Panc1 (cell line): ENCODE measurements at regions not wholly inside any gene's neighbourhood (a gene's known extent, or its start where the extent isn't known, plus 50 kb on each side); places are given as distances from the start of the nearest gene placed in this dataset.

Experiments used
- ATAC-seq: fragments of 200-7000 bp; cut with Tn5 transposase; 2 replicates; pipeline ENCODE4 v1.9.1; 2020; ENCODE audit warnings: mild to moderate bottlenecking, moderate library complexity
- BruUV-seq: library from RNA; stranded (reverse); fragments of 400-500 nt; replicated peaks from 2 replicates; lab custom pipeline; 2021; lab: Mats Ljungman, UMichigan
- CTCF ChIA-PET: fragments of 300-600 bp; sonication (Branson Sonifier 250); formaldehyde crosslinking; loops from one replicate; lab custom pipeline; 2022; ENCODE audit warnings: antibody characterized with exemption; lab: Charles Lee
- POLR2A ChIA-PET: fragments of 300-600 bp; sonication (Branson Sonifier 250); formaldehyde crosslinking; loops from one replicate; lab custom pipeline; 2022; ENCODE audit warnings: antibody characterized with exemption; lab: Charles Lee
- DNase-seq: peaks from one replicate; pipeline ENCODE4 v3.0.0-alpha.2; 2010; ENCODE audit warnings: low read depth, low spot score
- H3K27ac ChIP-seq: 2 replicates; pipeline ENCODE4 v1.5.1; 2011; ENCODE audit warnings: mild to moderate bottlenecking, low read length, inconsistent platforms
- H3K27me3 ChIP-seq: fragments of 200-500 bp; sonication (Bioruptor generic); 2 replicates; pipeline ENCODE4 v1.6.0; 2014; ENCODE audit warnings: low read length, inconsistent platforms; ENCODE audit not compliant: control insufficient read depth, insufficient read depth
- H3K36me3 ChIP-seq: fragments of 200-500 bp; sonication (Bioruptor generic); 2 replicates; pipeline ENCODE4 v1.5.1; 2014; ENCODE audit warnings: inconsistent platforms, mild to moderate bottlenecking, low read length, moderate library complexity; ENCODE audit not compliant: control insufficient read depth, insufficient read depth
- H3K4me1 ChIP-seq: 2 replicates; pipeline ENCODE4 v1.5.1; 2011; ENCODE audit warnings: inconsistent platforms, mild to moderate bottlenecking, low read length, moderate library complexity; ENCODE audit not compliant: control insufficient read depth, insufficient read depth
- H3K4me3 ChIP-seq, 2 experiments: 2 replicates each; pipeline ENCODE4 v1.5.1; 2011 to 2012; ENCODE audit warnings: low read depth in 2 of 2, low read length in 2 of 2, mild to moderate bottlenecking in 2 of 2, inconsistent platforms in 1 of 2, moderate library complexity in 1 of 2
- H3K9me3 ChIP-seq: fragments of 200-500 bp; sonication (Bioruptor generic); 2 replicates; pipeline ENCODE4 v1.5.1; 2014; ENCODE audit warnings: low read depth, mild to moderate bottlenecking, inconsistent platforms, low read length, moderate library complexity; ENCODE audit not compliant: control insufficient read depth, insufficient read depth
- CTCF ChIP-seq: fragments of 450-650 bp; IDR thresholded peaks from 2 replicates; pipeline ENCODE4 v1.5.1; 2017; ENCODE audit warnings: mild to moderate bottlenecking
- POLR2AphosphoS5 ChIP-seq: IDR thresholded peaks from 2 replicates; pipeline ENCODE4 v1.6.1; 2012; ENCODE audit warnings: mild to moderate bottlenecking, low read depth, low read length, moderate library complexity
- SIN3A ChIP-seq: IDR thresholded peaks from 2 replicates; pipeline ENCODE4 v1.6.1; 2012; ENCODE audit warnings: low read depth, mild to moderate bottlenecking, low read length, moderate library complexity, borderline replicate concordance; ENCODE audit not compliant: insufficient read depth
- TCF7L2 ChIP-seq: IDR thresholded peaks from 2 replicates; pipeline ENCODE4 v1.6.1; 2011; ENCODE audit warnings: mild to moderate bottlenecking, low read depth, low read length, inconsistent platforms
- in situ Hi-C: cut with HindIII; loops from 2 replicates; pipeline ENCODE4 v1.10.0; 2016; ENCODE audit warnings: low sequenced_read_pairs, low pct_unique_long_range_greater_than_20kb
- intact Hi-C: fragments of 100-400 bp; cut with micrococcal nuclease; formaldehyde crosslinking; loops from one replicate; pipeline ENCODE4 v1.10.0; 2022; ENCODE audit not compliant: unreplicated experiment
- TF ChIP-seq, protein P1 (sequence below), 2 experiments: IDR thresholded peaks; 2 replicates each; pipeline ENCODE4 v1.6.1; 2011 to 2012; ENCODE audit warnings: low read depth in 2 of 2, control low read depth in 1 of 2, low read length in 1 of 2, mild to moderate bottlenecking in 1 of 2, moderate library complexity in 1 of 2; ENCODE audit not compliant: insufficient read depth in 1 of 2

DNA sequence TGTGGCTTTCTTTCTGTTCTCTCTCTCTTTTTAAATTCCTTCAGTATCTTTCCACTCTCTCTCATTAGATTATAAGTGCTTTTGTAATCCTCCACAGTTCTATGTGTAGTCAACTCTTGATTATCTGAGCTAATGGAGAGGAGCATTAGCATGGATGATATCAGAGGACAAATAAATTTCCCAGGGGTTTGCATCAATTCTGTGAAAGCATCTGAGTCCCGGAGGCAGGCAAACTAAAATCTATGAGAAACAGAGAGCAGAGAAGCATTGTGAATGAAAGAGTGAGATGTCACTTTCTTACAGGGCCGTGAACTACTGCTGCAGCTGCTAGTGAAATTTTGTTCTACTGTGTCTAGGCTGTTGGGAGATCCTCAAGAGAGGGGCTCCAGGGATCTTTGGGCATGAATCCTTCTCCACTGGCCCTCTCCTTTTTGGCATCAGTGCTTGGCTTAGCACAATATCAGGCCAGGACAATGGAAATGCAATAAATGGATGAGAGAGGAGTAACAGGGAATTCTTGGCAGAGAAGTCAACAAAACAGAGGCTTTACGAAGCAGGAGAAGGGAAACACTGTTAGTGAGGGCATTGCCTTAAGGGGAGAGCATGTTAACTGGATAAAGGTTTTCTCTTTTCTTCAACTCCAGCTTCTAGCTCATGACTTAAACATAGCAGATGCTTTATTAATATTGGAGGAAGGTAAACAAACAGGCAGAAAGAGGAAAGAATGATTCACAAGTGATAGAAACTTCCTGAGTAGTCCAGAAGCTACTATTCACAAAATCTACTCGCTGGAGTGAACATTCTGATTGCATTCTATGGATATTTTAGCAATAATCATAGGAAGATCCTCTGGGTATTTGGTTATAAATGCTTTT is 847.0 kb upstream of the MAP3K7 start:
- TF ChIP-seq, protein P1, sequence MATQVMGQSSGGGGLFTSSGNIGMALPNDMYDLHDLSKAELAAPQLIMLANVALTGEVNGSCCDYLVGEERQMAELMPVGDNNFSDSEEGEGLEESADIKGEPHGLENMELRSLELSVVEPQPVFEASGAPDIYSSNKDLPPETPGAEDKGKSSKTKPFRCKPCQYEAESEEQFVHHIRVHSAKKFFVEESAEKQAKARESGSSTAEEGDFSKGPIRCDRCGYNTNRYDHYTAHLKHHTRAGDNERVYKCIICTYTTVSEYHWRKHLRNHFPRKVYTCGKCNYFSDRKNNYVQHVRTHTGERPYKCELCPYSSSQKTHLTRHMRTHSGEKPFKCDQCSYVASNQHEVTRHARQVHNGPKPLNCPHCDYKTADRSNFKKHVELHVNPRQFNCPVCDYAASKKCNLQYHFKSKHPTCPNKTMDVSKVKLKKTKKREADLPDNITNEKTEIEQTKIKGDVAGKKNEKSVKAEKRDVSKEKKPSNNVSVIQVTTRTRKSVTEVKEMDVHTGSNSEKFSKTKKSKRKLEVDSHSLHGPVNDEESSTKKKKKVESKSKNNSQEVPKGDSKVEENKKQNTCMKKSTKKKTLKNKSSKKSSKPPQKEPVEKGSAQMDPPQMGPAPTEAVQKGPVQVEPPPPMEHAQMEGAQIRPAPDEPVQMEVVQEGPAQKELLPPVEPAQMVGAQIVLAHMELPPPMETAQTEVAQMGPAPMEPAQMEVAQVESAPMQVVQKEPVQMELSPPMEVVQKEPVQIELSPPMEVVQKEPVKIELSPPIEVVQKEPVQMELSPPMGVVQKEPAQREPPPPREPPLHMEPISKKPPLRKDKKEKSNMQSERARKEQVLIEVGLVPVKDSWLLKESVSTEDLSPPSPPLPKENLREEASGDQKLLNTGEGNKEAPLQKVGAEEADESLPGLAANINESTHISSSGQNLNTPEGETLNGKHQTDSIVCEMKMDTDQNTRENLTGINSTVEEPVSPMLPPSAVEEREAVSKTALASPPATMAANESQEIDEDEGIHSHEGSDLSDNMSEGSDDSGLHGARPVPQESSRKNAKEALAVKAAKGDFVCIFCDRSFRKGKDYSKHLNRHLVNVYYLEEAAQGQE (IDR thresholded peaks at IDR 0.05; ENCODE audit: insufficient read depth in 1 of 2, low read depth in 2 of 2, low read length in 1 of 2): no peak
- TF ChIP-seq SIN3A: no peak
- TF ChIP-seq TCF7L2: no peak
- no peak for TF ChIP-seq POLR2AphosphoS5
- TF ChIP-seq CTCF: no peak
- ATAC-seq (no peak), DNase-seq (no peak)
- no TSS peak for BruUV-seq
- in situ Hi-C loops: no loop called here
- H3K36me3 ChIP-seq: no peaks in the 10 kb centered on the region
- no peaks in the 10 kb centered on the region for H3K4me1 ChIP-seq
- intact Hi-C loops: no loop called here
- no peaks in the 10 kb centered on the region for H3K27me3 ChIP-seq
- ChIA-PET CTCF (no interaction called here), POLR2A (interaction anchor here (0.7 kb wide), 1 partner anchor 21 kb away, joined by 11 read pairs; no protein-coding TSS in a partner anchor)
- no peak overlapping the region for H3K27ac ChIP-seq
- H3K4me3 ChIP-seq: no peak overlapping the region
- no peaks in the 10 kb centered on the region for H3K9me3 ChIP-seq

- H3K27me3 ChIP-seq: no peaks in the 10 kb centered on the region
- H3K9me3 ChIP-seq: no peaks in the 10 kb centered on the region
- no TSS peak for BruUV-seq
- H3K27ac ChIP-seq: no peak overlapping the region
- H3K4me1 ChIP-seq: no peaks in the 10 kb centered on the region
- TF ChIP-seq SIN3A (no peak), TCF7L2 (no peak), CTCF (no peak), POLR2AphosphoS5 (no peak)
- in situ Hi-C loops: no loop called here
- no peaks in the 10 kb centered on the region for H3K36me3 ChIP-seq
- no peak overlapping the region for H3K4me3 ChIP-seq
- DNase-seq: no peak
- POLR2A ChIA-PET: no interaction called here
- intact Hi-C loops: no loop called here
- CTCF ChIA-PET: no interaction called here
- ATAC-seq: no peak
These were observed 842.2 kb upstream of the MAP3K7 start for GRCh38 chr6:91428953-91429560.
